Ovary (tissue), 7 donors: ENCODE measurements at regions not wholly inside any gene's neighbourhood (a gene's known extent, or its start where the extent isn't known, plus 50 kb on each side); places are given as distances from the start of the nearest gene placed in this dataset.

Experiments used
- DNase-seq, 5 donors: peaks; one replicate each; pipeline ENCODE4 v3.0.0-alpha.2; 2019 to 2020
- H3K27ac ChIP-seq, 2 donors: fragments of 200-600 bp; one replicate each; pipeline versions ENCODE4 v1.5.1 to v1.8.0; 2019 to 2022
- H3K27me3 ChIP-seq: fragments of 200-600 bp; one replicate; pipeline ENCODE4 v1.8.0; 2022
- H3K36me3 ChIP-seq: fragments of 200-600 bp; sonication (generic); one replicate; pipeline ENCODE4 v1.5.1; 2019
- H3K4me1 ChIP-seq: one replicate; pipeline ENCODE4 v1.8.1; 2013; ENCODE audit warnings: mild to moderate bottlenecking, moderate library complexity; ENCODE audit not compliant: insufficient read depth
- H3K4me3 ChIP-seq: fragments of 200-600 bp; sonication (generic); one replicate; pipeline ENCODE4 v1.5.1; 2017
- H3K9me3 ChIP-seq, 2 donors: fragments of 200-600 bp in 1 of 2; sonication (generic) in 1 of 2; one replicate each; pipeline versions ENCODE4 v1.5.1 to v1.8.1; 2013 to 2019; ENCODE audit warnings: mild to moderate bottlenecking in 1 of 2, moderate library complexity in 1 of 2
- EP300 ChIP-seq: sonication (generic); formaldehyde crosslinking; IDR thresholded peaks from one replicate; pipeline ENCODE4 v1.6.1; 2017; ENCODE audit warnings: antibody characterized with exemption
- POLR2A ChIP-seq: fragments of 450-650 bp; IDR thresholded peaks from one replicate; pipeline ENCODE4 v1.6.1; 2017; ENCODE audit warnings: antibody characterized with exemption, mild to moderate bottlenecking, moderate library complexity
- WGBS, 3 donors: extraction: QIAGEN DNeasy Blood & Tissue Kit in 1 of 3; methylation state at CpG; one replicate each; pipeline versions ENCODE4 v1.1.5 to v1.1.7; 2013 to 2017; 5-methylcytosine and 5-hydroxymethylcytosine counted together
- intact Hi-C, 4 donors: fragments of 100-400 bp; cut with DNase I; formaldehyde crosslinking; loops; one replicate each; pipeline versions ENCODE4 v1.11.0 to v1.15.1; 2022 to 2023
- TF ChIP-seq, protein P1 (sequence below), 3 donors: fragments of 450-650 bp in 2 of 3; fragments of 200-600 bp in 1 of 3; IDR thresholded peaks; one replicate each; pipeline versions ENCODE4 v1.5.1 to v1.8.0; 2016 to 2022; ENCODE audit warnings: antibody characterized with exemption in 3 of 3, mild to moderate bottlenecking in 1 of 3
- donor health status: DM: no; HTN: no; CAD: no; lungs with moderate emphysema.
- donor health status: DM: no; HTN: no; CAD: no.
- donor health status: Bipolar disorder and iron deficiency.
- donor health status: DM: no; HTN: no; CAD: no.
- donor health status: DM: yes; HTN: yes; CAD: no.

DNA sequence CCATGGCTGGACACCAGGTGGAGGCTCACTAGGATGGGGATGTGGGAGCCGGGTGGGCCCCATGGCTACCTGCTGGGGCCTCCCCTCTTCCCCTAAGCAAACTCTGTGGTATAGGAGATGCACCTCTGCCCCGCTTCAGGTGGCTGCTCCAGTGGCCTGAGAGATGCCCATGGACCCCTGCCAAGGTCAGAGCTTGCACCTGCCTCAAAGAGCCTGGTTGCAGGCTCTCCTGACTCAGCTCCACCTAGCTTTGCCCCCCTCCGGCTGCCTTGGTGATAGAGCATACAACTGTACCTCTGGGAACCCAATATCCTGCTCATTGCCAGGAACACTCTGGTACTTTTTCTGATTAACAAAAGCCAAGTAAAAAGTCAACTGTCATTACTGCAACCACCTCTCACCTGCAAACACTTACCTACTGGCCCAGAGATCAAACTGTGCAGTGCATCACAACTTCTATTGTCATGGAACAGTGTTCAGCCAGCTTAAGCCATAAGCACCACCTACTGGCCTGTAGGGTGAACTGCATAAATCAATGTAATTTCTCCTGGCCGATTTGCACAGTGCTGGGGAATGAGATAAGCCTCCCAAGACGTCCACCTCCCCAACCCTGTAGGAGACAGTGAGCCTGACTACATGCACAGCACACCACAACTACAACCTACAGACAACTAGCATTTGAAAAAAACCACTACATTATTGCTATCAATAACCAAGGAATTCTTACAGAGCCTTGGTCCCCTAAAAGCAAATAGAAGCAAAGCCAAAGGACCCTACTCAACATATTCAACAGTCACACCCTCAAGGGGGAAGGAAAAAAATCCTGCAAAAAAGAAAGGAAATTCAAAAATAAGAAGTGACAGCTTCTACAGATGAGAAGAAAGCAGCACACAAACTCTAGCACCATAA, 352.4 kb upstream of the ARHGEF26 start:
- Histone ChIP-seq H3K27me3 (no peaks in the 10 kb centered on the region), H3K4me3 (no peak overlapping the region), H3K4me1 (no peaks in the 10 kb centered on the region), H3K27ac (no peak overlapping the region), H3K9me3 (no peaks in the 10 kb centered on the region), H3K36me3 (no peaks in the 10 kb centered on the region)
- peak in 2 of 5 donors; percentile 17 to 19 for DNase-seq
- intact Hi-C loops, result loop anchor here in 1 of 4 donors (10.0 kb wide), 1 partner anchor 724 kb away; no protein-coding TSS in a partner anchor
- no peak for TF ChIP-seq POLR2A
- TF ChIP-seq, protein P1, sequence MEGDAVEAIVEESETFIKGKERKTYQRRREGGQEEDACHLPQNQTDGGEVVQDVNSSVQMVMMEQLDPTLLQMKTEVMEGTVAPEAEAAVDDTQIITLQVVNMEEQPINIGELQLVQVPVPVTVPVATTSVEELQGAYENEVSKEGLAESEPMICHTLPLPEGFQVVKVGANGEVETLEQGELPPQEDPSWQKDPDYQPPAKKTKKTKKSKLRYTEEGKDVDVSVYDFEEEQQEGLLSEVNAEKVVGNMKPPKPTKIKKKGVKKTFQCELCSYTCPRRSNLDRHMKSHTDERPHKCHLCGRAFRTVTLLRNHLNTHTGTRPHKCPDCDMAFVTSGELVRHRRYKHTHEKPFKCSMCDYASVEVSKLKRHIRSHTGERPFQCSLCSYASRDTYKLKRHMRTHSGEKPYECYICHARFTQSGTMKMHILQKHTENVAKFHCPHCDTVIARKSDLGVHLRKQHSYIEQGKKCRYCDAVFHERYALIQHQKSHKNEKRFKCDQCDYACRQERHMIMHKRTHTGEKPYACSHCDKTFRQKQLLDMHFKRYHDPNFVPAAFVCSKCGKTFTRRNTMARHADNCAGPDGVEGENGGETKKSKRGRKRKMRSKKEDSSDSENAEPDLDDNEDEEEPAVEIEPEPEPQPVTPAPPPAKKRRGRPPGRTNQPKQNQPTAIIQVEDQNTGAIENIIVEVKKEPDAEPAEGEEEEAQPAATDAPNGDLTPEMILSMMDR (IDR thresholded peaks at IDR 0.05), result peak in 2 of 3 donors; percentile 33 to 53
- no peak for TF ChIP-seq EP300
- WGBS, 3 donors, result 45 to 55% (median 54%) methylated on average over 5 of the region's 5 CpGs

DNA sequence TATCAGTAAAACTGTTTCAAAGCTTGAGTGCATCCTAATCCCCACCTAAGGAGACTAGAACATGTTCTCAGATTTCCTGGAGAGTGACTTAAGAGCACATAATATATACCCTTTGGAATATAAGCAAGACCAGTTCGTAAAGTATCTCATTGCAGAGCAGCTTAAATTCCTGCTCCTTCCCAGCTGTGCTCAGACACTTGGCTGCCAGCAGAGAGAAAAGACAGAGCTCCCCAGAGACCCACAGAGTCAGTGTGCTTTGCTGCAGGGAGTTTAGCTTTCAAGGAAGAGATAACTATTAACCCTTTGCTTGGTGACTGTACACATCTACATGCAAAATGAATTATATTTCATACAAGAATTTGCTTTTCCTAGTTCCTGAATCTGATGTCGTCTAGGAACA, 338.1 kb upstream of the ARHGEF26 start:
- DNase-seq, result no peak
- intact Hi-C loops, result no loop called here
- H3K36me3 ChIP-seq, result no peaks in the 10 kb centered on the region
- TF ChIP-seq, protein P1 (IDR thresholded peaks at IDR 0.05), result no peak
- no peak for TF ChIP-seq POLR2A
- TF ChIP-seq EP300, result no peak
- H3K4me1 ChIP-seq, result no peaks in the 10 kb centered on the region
- H3K9me3 ChIP-seq, result no peaks in the 10 kb centered on the region
- 9 to 21% (median 13%) methylated on average over 2 of the region's 2 CpGs for WGBS, 3 donors
- H3K4me3 ChIP-seq, result no peak overlapping the region
- H3K27ac ChIP-seq, result no peak overlapping the region
- no peaks in the 10 kb centered on the region for H3K27me3 ChIP-seq

DNA sequence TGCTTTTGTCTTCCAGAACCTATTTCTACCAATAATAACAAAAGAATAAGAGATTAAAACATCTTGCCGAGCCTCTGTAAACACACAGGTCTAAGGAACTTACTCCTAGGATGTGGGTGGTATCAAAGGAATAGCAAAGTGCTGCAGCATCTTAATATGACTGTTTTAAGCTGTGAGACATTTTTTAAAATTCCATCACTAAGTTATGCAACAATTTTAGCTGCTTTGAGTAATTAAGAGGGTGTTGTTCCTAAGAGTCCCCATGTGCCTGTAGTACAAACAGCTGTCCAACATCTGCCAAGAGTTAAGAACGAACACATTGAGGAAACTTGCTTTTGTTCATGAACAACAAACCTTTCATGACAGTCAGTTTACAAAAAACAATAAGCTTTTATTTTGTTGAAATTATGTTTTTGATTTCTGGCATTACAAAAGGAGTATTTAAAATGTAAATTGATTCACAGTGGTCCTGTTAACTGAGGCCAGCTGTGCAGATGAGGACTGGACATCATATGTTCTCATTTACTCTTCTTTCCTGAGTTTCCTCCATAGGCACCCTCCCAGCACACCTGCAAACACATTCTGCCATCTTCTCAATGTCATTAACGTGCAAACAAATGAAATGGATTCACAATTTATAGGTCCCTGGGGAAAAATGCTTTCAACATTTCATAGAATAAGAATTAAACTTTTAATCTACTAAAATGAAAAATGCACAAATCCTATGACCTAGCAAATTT, 337.3 kb upstream of the ARHGEF26 start:
- intact Hi-C loops, result no loop called here
- TF ChIP-seq EP300 (no peak), POLR2A (no peak)
- TF ChIP-seq, protein P1 (IDR thresholded peaks at IDR 0.05), result no peak
- WGBS, 3 donors, result 13 to 23% (median 16%) methylated on average over 3 of the region's 3 CpGs

DNA sequence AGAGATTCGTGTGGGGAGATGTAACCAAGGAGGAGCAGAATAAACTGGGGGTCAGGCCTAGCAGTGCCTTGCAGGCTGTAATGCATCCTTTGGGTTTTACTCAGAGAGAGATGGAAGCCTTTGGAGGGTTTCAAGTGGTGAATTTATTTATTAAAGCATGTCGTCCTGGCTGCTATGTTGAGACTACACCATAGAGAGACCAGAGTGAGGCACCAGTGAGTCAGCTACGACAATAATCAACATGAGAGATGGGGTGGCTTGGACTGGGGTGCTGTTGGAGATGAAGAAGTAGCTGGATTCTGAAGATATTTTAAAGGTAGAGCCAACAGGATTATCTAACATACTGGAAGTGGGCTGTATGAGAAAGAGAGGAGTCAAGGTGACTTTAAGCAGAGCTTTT, 335.3 kb upstream of the ARHGEF26 start:
- H3K27me3 ChIP-seq, result no peaks in the 10 kb centered on the region
- DNase-seq, result no peak
- TF ChIP-seq, protein P1 (IDR thresholded peaks at IDR 0.05), result no peak
- TF ChIP-seq EP300, result no peak
- no peak for TF ChIP-seq POLR2A
- H3K9me3 ChIP-seq, result no peaks in the 10 kb centered on the region
- intact Hi-C loops, result no loop called here
- no peak overlapping the region for H3K4me3 ChIP-seq
- no peak overlapping the region for H3K27ac ChIP-seq
- no peaks in the 10 kb centered on the region for H3K4me1 ChIP-seq
- WGBS, 3 donors, result 90 to 93% (median 91%) methylated on average over 3 of the region's 3 CpGs
- H3K36me3 ChIP-seq, result no peaks in the 10 kb centered on the region

More for the DNA sequence above, 337.3 kb upstream of the ARHGEF26 start:
- Histone ChIP-seq H3K36me3 (no peaks in the 10 kb centered on the region), H3K9me3 (no peaks in the 10 kb centered on the region), H3K27ac (no peak overlapping the region), H3K4me1 (no peaks in the 10 kb centered on the region), H3K27me3 (no peaks in the 10 kb centered on the region), H3K4me3 (no peak overlapping the region)
- DNase-seq, result no peak
